ENCODE measurements at regions not wholly inside any gene's neighbourhood (a gene's known extent, or its start where the extent isn't known, plus 50 kb on each side); places are given as distances from the start of the nearest gene placed in this dataset.
"Not testable (repeated sequence)": the region's sequence is repeated elsewhere in the genome, so short reads cannot be mapped to it uniquely, and the experiment has no call there.

- H3K4me1 ChIP-seq (ENCODE audit: control insufficient read depth, insufficient read depth, low read length, poor library complexity, severe bottlenecking); H3K4me3 ChIP-seq (ENCODE audit: extremely low read depth, insufficient read depth, low read length, poor library complexity, severe bottlenecking); H3K36me3 ChIP-seq (ENCODE audit: control insufficient read depth, insufficient read depth, low read length); H3K9me3 ChIP-seq (ENCODE audit: control insufficient read depth, low read length); H3K27ac ChIP-seq (ENCODE audit: low read depth, low read length, severe bottlenecking): not testable (repeated sequence)
- 73 to 94% methylated on average over 3 to 5 of the region's 5 CpGs for WGBS, 2 experiments (ENCODE audit: insufficient coverage in 2 of 2)
Observed at GRCh38 chr22:25331911-25332310, 112.5 kb downstream of the CRYBB2 start.

DNA sequence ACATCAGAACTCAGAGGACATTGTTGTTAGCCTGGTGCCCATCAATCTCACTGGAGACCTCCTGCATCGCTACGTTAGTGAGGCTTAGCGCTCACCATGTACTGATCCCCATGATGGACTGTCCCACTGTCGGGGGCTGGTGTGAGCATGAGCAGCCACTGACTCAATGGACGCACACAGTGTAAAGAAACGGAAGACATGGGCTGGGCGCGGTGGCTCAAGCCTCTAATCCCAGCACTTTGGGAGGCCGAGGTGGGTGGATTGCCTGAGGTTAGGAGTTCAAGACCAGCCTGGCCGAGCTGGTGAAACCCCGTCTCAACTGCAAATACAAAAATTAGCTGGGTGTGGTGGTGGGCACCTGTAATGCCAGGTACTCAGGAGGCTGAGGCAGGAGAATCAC is 112.9 kb downstream of the CRYBB2 start:
- Histone ChIP-seq H3K36me3 (ENCODE audit: control insufficient read depth, insufficient read depth, low read length) (no peaks in the 10 kb centered on the region), H3K9me3 (ENCODE audit: control insufficient read depth, low read length) (no peaks in the 10 kb centered on the region), H3K4me3 (ENCODE audit: extremely low read depth, insufficient read depth, low read length, poor library complexity, severe bottlenecking) (no peak overlapping the region), H3K27ac (ENCODE audit: low read depth, low read length, severe bottlenecking) (no peak overlapping the region), H3K4me1 (ENCODE audit: control insufficient read depth, insufficient read depth, low read length, poor library complexity, severe bottlenecking) (no peaks in the 10 kb centered on the region)
- 92 to 96% methylated on average over 11 of the region's 11 CpGs for WGBS, 2 experiments (ENCODE audit: insufficient coverage in 2 of 2)

- Histone ChIP-seq H3K4me1 (ENCODE audit: control insufficient read depth, insufficient read depth, low read length, poor library complexity, severe bottlenecking) (no peaks in the 10 kb centered on the region), H3K36me3 (ENCODE audit: control insufficient read depth, insufficient read depth, low read length) (no peaks in the 10 kb centered on the region), H3K4me3 (ENCODE audit: extremely low read depth, insufficient read depth, low read length, poor library complexity, severe bottlenecking) (no peak overlapping the region), H3K27ac (ENCODE audit: low read depth, low read length, severe bottlenecking) (no peak overlapping the region), H3K9me3 (ENCODE audit: control insufficient read depth, low read length) (no peaks in the 10 kb centered on the region)
- WGBS, 2 experiments (ENCODE audit: insufficient coverage in 2 of 2) = 37 to 38% methylated on average over 8 to 10 of the region's 10 CpGs
Observed at GRCh38 chr22:25334162-25334490, 114.7 kb downstream of the CRYBB2 start.

GRCh38 chr22:25334631-25335030 is 115.2 kb downstream of the CRYBB2 start:
- not testable (repeated sequence) for H3K9me3 ChIP-seq (ENCODE audit: control insufficient read depth, low read length); H3K36me3 ChIP-seq (ENCODE audit: control insufficient read depth, insufficient read depth, low read length); H3K4me1 ChIP-seq (ENCODE audit: control insufficient read depth, insufficient read depth, low read length, poor library complexity, severe bottlenecking); H3K27ac ChIP-seq (ENCODE audit: low read depth, low read length, severe bottlenecking); H3K4me3 ChIP-seq (ENCODE audit: extremely low read depth, insufficient read depth, low read length, poor library complexity, severe bottlenecking)
- WGBS, 2 experiments (ENCODE audit: insufficient coverage in 2 of 2) = 83 to 87% methylated on average over 14 of the region's 17 CpGs

- 81 to 94% methylated on average over 2 to 4 of the region's 4 CpGs for WGBS, 2 experiments (ENCODE audit: insufficient coverage in 2 of 2)
- H3K4me1 ChIP-seq (ENCODE audit: control insufficient read depth, insufficient read depth, low read length, poor library complexity, severe bottlenecking); H3K9me3 ChIP-seq (ENCODE audit: control insufficient read depth, low read length); H3K27ac ChIP-seq (ENCODE audit: low read depth, low read length, severe bottlenecking); H3K4me3 ChIP-seq (ENCODE audit: extremely low read depth, insufficient read depth, low read length, poor library complexity, severe bottlenecking); H3K36me3 ChIP-seq (ENCODE audit: control insufficient read depth, insufficient read depth, low read length): not testable (repeated sequence)
Observed at GRCh38 chr22:25335276-25335675, 115.8 kb downstream of the CRYBB2 start.

- H3K4me1 ChIP-seq (ENCODE audit: control insufficient read depth, insufficient read depth, low read length, poor library complexity, severe bottlenecking); H3K27ac ChIP-seq (ENCODE audit: low read depth, low read length, severe bottlenecking); H3K36me3 ChIP-seq (ENCODE audit: control insufficient read depth, insufficient read depth, low read length); H3K9me3 ChIP-seq (ENCODE audit: control insufficient read depth, low read length); H3K4me3 ChIP-seq (ENCODE audit: extremely low read depth, insufficient read depth, low read length, poor library complexity, severe bottlenecking): not testable (repeated sequence)
- 75% methylated on average over 2 of the region's 5 CpGs; no CpG with 5 or more reads in 1 of the 2 experiments for WGBS, 2 experiments (ENCODE audit: insufficient coverage in 2 of 2)
Observed at GRCh38 chr22:25340536-25340935, 121.1 kb downstream of the CRYBB2 start.

DNA sequence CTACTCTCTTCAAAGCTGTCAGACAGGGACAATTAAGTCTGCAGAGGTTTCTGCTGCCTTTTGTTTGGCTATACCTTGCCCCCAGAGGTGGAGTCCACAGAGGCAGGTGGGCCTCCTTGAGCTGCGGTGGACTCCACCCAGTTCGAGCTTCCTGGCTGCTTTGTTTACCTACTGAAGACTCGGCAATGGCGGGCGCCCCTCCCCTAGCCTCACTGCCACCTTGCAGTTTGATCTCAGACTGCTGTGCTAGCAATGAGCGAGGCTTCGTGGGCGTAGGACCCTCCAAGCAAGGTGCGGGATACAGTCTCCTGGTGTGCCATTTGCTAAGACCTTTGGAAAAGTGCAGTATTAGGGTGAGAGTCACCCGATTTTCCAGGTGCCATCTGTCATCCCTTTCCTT is 124.9 kb downstream of the CRYBB2 start:
- 93 to 95% methylated on average over 10 of the region's 10 CpGs for WGBS, 2 experiments (ENCODE audit: insufficient coverage in 2 of 2)
- not testable (repeated sequence) for H3K4me1 ChIP-seq (ENCODE audit: control insufficient read depth, insufficient read depth, low read length, poor library complexity, severe bottlenecking); H3K4me3 ChIP-seq (ENCODE audit: extremely low read depth, insufficient read depth, low read length, poor library complexity, severe bottlenecking); H3K27ac ChIP-seq (ENCODE audit: low read depth, low read length, severe bottlenecking); H3K9me3 ChIP-seq (ENCODE audit: control insufficient read depth, low read length); H3K36me3 ChIP-seq (ENCODE audit: control insufficient read depth, insufficient read depth, low read length)

- Histone ChIP-seq H3K9me3 (ENCODE audit: control insufficient read depth, low read length) (no peaks in the 10 kb centered on the region), H3K4me3 (ENCODE audit: extremely low read depth, insufficient read depth, low read length, poor library complexity, severe bottlenecking) (no peak overlapping the region), H3K27ac (ENCODE audit: low read depth, low read length, severe bottlenecking) (no peak overlapping the region), H3K4me1 (ENCODE audit: control insufficient read depth, insufficient read depth, low read length, poor library complexity, severe bottlenecking) (no peaks in the 10 kb centered on the region), H3K36me3 (ENCODE audit: control insufficient read depth, insufficient read depth, low read length) (peaks cover 13% of the 10 kb centered on the region)
- 91 to 95% methylated on average over 18 to 29 of the region's 29 CpGs for WGBS, 2 experiments (ENCODE audit: insufficient coverage in 2 of 2)
Observed at GRCh38 chr22:25346859-25347751, 127.7 kb downstream of the CRYBB2 start.

DNA sequence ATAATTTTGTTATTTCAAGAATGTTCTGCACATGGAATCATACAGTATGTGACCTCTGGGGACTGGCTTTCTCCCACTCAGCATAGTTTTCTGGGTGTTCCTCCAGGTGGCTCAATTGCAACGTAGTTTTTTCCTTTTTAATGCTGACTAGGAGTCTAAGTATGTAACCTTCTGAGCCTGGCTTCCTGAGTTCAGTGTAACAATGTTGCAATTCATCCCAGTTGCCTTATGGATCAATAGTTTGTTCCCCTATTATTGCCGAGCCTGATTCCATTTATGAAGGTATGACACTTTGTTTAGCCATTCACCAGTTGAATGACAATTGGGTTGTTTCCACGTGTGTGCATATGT is 128.3 kb downstream of the CRYBB2 start:
- Histone ChIP-seq H3K27ac (ENCODE audit: low read depth, low read length, severe bottlenecking) (no peak overlapping the region), H3K4me3 (ENCODE audit: extremely low read depth, insufficient read depth, low read length, poor library complexity, severe bottlenecking) (no peak overlapping the region), H3K9me3 (ENCODE audit: control insufficient read depth, low read length) (no peaks in the 10 kb centered on the region), H3K36me3 (ENCODE audit: control insufficient read depth, insufficient read depth, low read length) (peaks cover 17% of the 10 kb centered on the region), H3K4me1 (ENCODE audit: control insufficient read depth, insufficient read depth, low read length, poor library complexity, severe bottlenecking) (no peaks in the 10 kb centered on the region)
- 80 to 100% methylated on average over 1 to 3 of the region's 3 CpGs for WGBS, 2 experiments (ENCODE audit: insufficient coverage in 2 of 2)

DNA sequence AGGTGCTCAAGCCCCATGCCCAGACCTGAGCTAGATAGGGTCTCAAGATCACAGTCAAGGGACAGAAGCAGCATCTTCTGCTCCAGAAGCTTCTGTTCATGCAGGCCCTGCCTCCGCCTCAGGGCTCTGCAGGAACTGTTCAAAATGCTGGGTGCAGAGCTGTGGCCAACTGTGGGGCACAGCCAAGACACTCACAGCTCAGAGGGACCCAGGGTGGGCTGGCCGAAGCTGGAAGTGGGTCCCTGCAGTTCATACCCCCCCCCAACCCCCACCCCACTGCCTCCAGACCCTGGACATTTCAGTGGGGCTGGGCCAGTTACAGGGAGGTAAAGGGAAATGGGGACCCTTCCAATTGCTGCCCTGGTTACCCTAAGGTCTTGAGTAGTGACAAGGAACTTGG is 129.0 kb downstream of the CRYBB2 start:
- Histone ChIP-seq H3K4me3 (ENCODE audit: extremely low read depth, insufficient read depth, low read length, poor library complexity, severe bottlenecking) (no peak overlapping the region), H3K27ac (ENCODE audit: low read depth, low read length, severe bottlenecking) (no peak overlapping the region), H3K36me3 (ENCODE audit: control insufficient read depth, insufficient read depth, low read length) (peaks cover 17% of the 10 kb centered on the region), H3K9me3 (ENCODE audit: control insufficient read depth, low read length) (no peaks in the 10 kb centered on the region), H3K4me1 (ENCODE audit: control insufficient read depth, insufficient read depth, low read length, poor library complexity, severe bottlenecking) (no peaks in the 10 kb centered on the region)
- 80 to 82% methylated on average over 1 of the region's 2 CpGs for WGBS, 2 experiments (ENCODE audit: insufficient coverage in 2 of 2)

DNA sequence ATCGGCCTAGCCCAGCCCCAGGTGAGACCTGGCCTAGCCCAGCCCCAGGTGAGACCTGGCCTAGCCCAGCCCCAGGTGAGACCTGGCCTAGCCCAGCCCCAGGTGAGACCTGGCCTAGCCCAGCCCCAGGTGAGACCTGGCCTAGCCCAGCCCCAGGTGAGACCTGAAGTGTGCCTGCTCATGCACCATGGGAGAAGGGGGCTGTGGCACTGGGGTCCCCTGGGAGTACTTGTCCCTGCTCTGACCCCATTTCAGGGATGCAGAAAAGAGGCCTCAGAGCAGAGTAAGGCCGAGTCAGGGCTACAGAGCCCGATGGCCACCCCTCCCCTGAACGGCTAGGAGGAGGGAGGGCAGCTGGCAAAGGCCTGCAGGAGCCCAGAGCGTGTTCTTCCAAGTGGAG is 129.6 kb downstream of the CRYBB2 start:
- not testable (repeated sequence) for H3K4me3 ChIP-seq (ENCODE audit: extremely low read depth, insufficient read depth, low read length, poor library complexity, severe bottlenecking); H3K4me1 ChIP-seq (ENCODE audit: control insufficient read depth, insufficient read depth, low read length, poor library complexity, severe bottlenecking); H3K27ac ChIP-seq (ENCODE audit: low read depth, low read length, severe bottlenecking); H3K9me3 ChIP-seq (ENCODE audit: control insufficient read depth, low read length)
- 92 to 100% methylated on average over 2 of the region's 5 CpGs for WGBS, 2 experiments (ENCODE audit: insufficient coverage in 2 of 2)
- H3K36me3 ChIP-seq (ENCODE audit: control insufficient read depth, insufficient read depth, low read length) = peaks cover 19% of the 10 kb centered on the region
